ENCODE measurements at regions not wholly inside any gene's neighbourhood (a gene's known extent, or its start where the extent isn't known, plus 50 kb on each side); places are given as distances from the start of the nearest gene placed in this dataset.

GRCh38 chr14:41972531-41972930 is 365.9 kb downstream of the LRFN5 start:
- Histone ChIP-seq H3K27me3 (replicated peaks; ENCODE audit: control insufficient read depth, insufficient read depth, low read length) (no peaks in the 10 kb centered on the region), H3K4me3 (ENCODE audit: low read depth, low read length) (no peak overlapping the region), H3K36me3 (ENCODE audit: control insufficient read depth, insufficient read depth, low read length) (no peaks in the 10 kb centered on the region), H3K4me1 (no peaks in the 10 kb centered on the region), H3K9me3 (no peaks in the 10 kb centered on the region)
- peaks cover 10% of the 10 kb centered on the region for H3K9me3 Mint-ChIP-seq (ENCODE audit: unreplicated experiment)
- BruUV-seq (replicated peaks): no TSS peak
- POLR2A ChIA-PET: no interaction called here
- CTCF ChIA-PET: no interaction called here
- no peaks in the 10 kb centered on the region for H3K4me1 Mint-ChIP-seq (ENCODE audit: low read depth, unreplicated experiment)
- no peak for TF ChIP-seq CTCF (IDR thresholded peaks at IDR 0.05; ENCODE audit: insufficient read depth in 1 of 2, low read depth in 1 of 2, low read length in 1 of 2, severe bottlenecking in 1 of 2, unreplicated experiment in 1 of 2)
- no peak for DNase-seq
- no peak overlapping the region for H3K4me3 Mint-ChIP-seq (ENCODE audit: unreplicated experiment)
- intact Hi-C loops (cut with micrococcal nuclease; ENCODE audit: unreplicated experiment): no loop called here
- no peaks in the 10 kb centered on the region for H3K27me3 Mint-ChIP-seq (ENCODE audit: insufficient read depth, unreplicated experiment)
- H3K27ac Mint-ChIP-seq (ENCODE audit: unreplicated experiment): no peak overlapping the region
- no peaks in the 10 kb centered on the region for H3K36me3 Mint-ChIP-seq (ENCODE audit: insufficient read depth, unreplicated experiment)

GRCh38 chr14:41960281-41960680 is 353.6 kb downstream of the LRFN5 start:
- Histone ChIP-seq H3K36me3 (ENCODE audit: control insufficient read depth, insufficient read depth, low read length) (no peaks in the 10 kb centered on the region), H3K4me3 (ENCODE audit: low read depth, low read length) (no peak overlapping the region), H3K4me1 (no peaks in the 10 kb centered on the region), H3K9me3 (no peaks in the 10 kb centered on the region), H3K27me3 (replicated peaks; ENCODE audit: control insufficient read depth, insufficient read depth, low read length) (no peaks in the 10 kb centered on the region)
- H3K36me3 Mint-ChIP-seq (ENCODE audit: insufficient read depth, unreplicated experiment): no peaks in the 10 kb centered on the region
- H3K4me3 Mint-ChIP-seq (ENCODE audit: unreplicated experiment): no peak overlapping the region
- ChIA-PET CTCF (no interaction called here), POLR2A (no interaction called here)
- no TSS peak for BruUV-seq (replicated peaks)
- H3K27ac Mint-ChIP-seq (ENCODE audit: unreplicated experiment): no peak overlapping the region
- no peaks in the 10 kb centered on the region for H3K4me1 Mint-ChIP-seq (ENCODE audit: low read depth, unreplicated experiment)
- no peaks in the 10 kb centered on the region for H3K27me3 Mint-ChIP-seq (ENCODE audit: insufficient read depth, unreplicated experiment)
- intact Hi-C loops (cut with micrococcal nuclease; ENCODE audit: unreplicated experiment): no loop called here
- H3K9me3 Mint-ChIP-seq (ENCODE audit: unreplicated experiment): no peaks in the 10 kb centered on the region
- no peak for DNase-seq
- no peak for TF ChIP-seq CTCF (IDR thresholded peaks at IDR 0.05; ENCODE audit: insufficient read depth in 1 of 2, low read depth in 1 of 2, low read length in 1 of 2, severe bottlenecking in 1 of 2, unreplicated experiment in 1 of 2)

- Mint-ChIP-seq H3K4me3 (ENCODE audit: unreplicated experiment) (no peak overlapping the region), H3K27ac (ENCODE audit: unreplicated experiment) (no peak overlapping the region)
- CTCF ChIA-PET: no interaction called here
These were observed 350.8 kb downstream of the LRFN5 start for GRCh38 chr14:41957459-41957858.

More at GRCh38 chr14:41957459-41957858, 350.8 kb downstream of the LRFN5 start:
- Mint-ChIP-seq H3K27me3 (ENCODE audit: insufficient read depth, unreplicated experiment) (no peaks in the 10 kb centered on the region), H3K36me3 (ENCODE audit: insufficient read depth, unreplicated experiment) (no peaks in the 10 kb centered on the region), H3K4me1 (ENCODE audit: low read depth, unreplicated experiment) (no peaks in the 10 kb centered on the region), H3K9me3 (ENCODE audit: unreplicated experiment) (no peaks in the 10 kb centered on the region)
- H3K9me3 ChIP-seq: no peaks in the 10 kb centered on the region
- no peak for TF ChIP-seq CTCF (IDR thresholded peaks at IDR 0.05; ENCODE audit: insufficient read depth in 1 of 2, low read depth in 1 of 2, low read length in 1 of 2, severe bottlenecking in 1 of 2, unreplicated experiment in 1 of 2)
- no peak overlapping the region for H3K4me3 ChIP-seq (ENCODE audit: low read depth, low read length)
- H3K4me1 ChIP-seq: no peaks in the 10 kb centered on the region
- POLR2A ChIA-PET: no interaction called here
- no peak for DNase-seq
- H3K27me3 ChIP-seq (replicated peaks; ENCODE audit: control insufficient read depth, insufficient read depth, low read length): no peaks in the 10 kb centered on the region
- no TSS peak for BruUV-seq (replicated peaks)
- intact Hi-C loops (cut with micrococcal nuclease; ENCODE audit: unreplicated experiment): no loop called here
- H3K36me3 ChIP-seq (ENCODE audit: control insufficient read depth, insufficient read depth, low read length): no peaks in the 10 kb centered on the region

Data from Caco-2 (cell line).